BJ (cell line): ENCODE measurements at regions not wholly inside any gene's neighbourhood (a gene's known extent, or its start where the extent isn't known, plus 50 kb on each side); places are given as distances from the start of the nearest gene placed in this dataset.

Source experiments
- CTCF ChIA-PET: fragments of 350-600 bp; formaldehyde crosslinking; extraction: SDS; loops from one replicate; lab custom pipeline; 2021; ENCODE audit warnings: antibody characterized with exemption, inconsistent platforms; lab: Yijun Ruan, JAX
- POLR2A ChIA-PET: fragments of 300-600 bp; sonication (Branson Sonifier 250); formaldehyde crosslinking; extraction: SDS; loops from one replicate; lab custom pipeline; 2021; ENCODE audit warnings: antibody characterized with exemption; lab: Charles Lee
- DNase-seq: peaks from one replicate; pipeline ENCODE4 v3.0.0-alpha.2; 2011; ENCODE audit warnings: low read depth
- H3K27me3 ChIP-seq: 2 replicates; pipeline ENCODE4 v1.6.0; 2011; ENCODE audit warnings: low read length; ENCODE audit not compliant: control insufficient read depth, insufficient read depth
- H3K36me3 ChIP-seq: 2 replicates; pipeline ENCODE4 v1.5.1; 2011; ENCODE audit warnings: low read length; ENCODE audit not compliant: control insufficient read depth, insufficient read depth
- H3K4me3 ChIP-seq: 2 replicates; pipeline ENCODE4 v1.5.1; 2011; ENCODE audit warnings: low read depth, mild to moderate bottlenecking, control low read depth, low read length
- TF ChIP-seq, protein P1 (sequence below): IDR thresholded peaks from 2 replicates; pipeline ENCODE4 v1.5.1; 2011; ENCODE audit warnings: low read depth, mild to moderate bottlenecking, control low read depth, inconsistent platforms, low read length, moderate library complexity; ENCODE audit not compliant: insufficient read depth

- H3K4me3 ChIP-seq = no peak overlapping the region
- TF ChIP-seq, protein P1, sequence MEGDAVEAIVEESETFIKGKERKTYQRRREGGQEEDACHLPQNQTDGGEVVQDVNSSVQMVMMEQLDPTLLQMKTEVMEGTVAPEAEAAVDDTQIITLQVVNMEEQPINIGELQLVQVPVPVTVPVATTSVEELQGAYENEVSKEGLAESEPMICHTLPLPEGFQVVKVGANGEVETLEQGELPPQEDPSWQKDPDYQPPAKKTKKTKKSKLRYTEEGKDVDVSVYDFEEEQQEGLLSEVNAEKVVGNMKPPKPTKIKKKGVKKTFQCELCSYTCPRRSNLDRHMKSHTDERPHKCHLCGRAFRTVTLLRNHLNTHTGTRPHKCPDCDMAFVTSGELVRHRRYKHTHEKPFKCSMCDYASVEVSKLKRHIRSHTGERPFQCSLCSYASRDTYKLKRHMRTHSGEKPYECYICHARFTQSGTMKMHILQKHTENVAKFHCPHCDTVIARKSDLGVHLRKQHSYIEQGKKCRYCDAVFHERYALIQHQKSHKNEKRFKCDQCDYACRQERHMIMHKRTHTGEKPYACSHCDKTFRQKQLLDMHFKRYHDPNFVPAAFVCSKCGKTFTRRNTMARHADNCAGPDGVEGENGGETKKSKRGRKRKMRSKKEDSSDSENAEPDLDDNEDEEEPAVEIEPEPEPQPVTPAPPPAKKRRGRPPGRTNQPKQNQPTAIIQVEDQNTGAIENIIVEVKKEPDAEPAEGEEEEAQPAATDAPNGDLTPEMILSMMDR = no peak
- CTCF ChIA-PET = no interaction called here
These were observed 244.1 kb upstream of the PRR16 start for GRCh38 chr5:120219988-120220387.

DNA sequence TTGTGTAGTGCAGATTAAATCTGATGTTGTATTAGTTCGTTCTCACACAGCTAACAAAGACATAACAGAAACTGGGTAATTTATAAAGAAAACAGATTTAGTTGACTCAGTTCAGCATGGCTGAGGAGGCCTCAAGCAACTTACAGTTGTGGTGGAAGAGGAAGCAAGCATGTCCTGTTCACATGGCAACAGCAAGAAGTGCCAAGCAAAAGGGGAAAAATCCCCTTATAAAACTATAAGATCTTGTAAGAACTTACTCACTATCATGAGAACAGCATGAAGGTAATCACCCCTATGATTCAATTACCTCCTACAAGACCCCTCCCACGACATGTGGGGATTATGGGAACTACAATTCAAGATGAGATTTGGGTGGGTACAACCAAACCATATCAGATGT is 238.6 kb upstream of the PRR16 start:
- TF ChIP-seq, protein P1 = no peak
- CTCF ChIA-PET = no interaction called here
- Histone ChIP-seq H3K27me3 (no peaks in the 10 kb centered on the region), H3K36me3 (no peaks in the 10 kb centered on the region), H3K4me3 (no peak overlapping the region)
- POLR2A ChIA-PET = no interaction called here
- DNase-seq = no peak

More at GRCh38 chr5:120219988-120220387, 244.1 kb upstream of the PRR16 start:
- no peaks in the 10 kb centered on the region for H3K27me3 ChIP-seq
- no peak for DNase-seq
- POLR2A ChIA-PET = no interaction called here
- no peaks in the 10 kb centered on the region for H3K36me3 ChIP-seq

DNA sequence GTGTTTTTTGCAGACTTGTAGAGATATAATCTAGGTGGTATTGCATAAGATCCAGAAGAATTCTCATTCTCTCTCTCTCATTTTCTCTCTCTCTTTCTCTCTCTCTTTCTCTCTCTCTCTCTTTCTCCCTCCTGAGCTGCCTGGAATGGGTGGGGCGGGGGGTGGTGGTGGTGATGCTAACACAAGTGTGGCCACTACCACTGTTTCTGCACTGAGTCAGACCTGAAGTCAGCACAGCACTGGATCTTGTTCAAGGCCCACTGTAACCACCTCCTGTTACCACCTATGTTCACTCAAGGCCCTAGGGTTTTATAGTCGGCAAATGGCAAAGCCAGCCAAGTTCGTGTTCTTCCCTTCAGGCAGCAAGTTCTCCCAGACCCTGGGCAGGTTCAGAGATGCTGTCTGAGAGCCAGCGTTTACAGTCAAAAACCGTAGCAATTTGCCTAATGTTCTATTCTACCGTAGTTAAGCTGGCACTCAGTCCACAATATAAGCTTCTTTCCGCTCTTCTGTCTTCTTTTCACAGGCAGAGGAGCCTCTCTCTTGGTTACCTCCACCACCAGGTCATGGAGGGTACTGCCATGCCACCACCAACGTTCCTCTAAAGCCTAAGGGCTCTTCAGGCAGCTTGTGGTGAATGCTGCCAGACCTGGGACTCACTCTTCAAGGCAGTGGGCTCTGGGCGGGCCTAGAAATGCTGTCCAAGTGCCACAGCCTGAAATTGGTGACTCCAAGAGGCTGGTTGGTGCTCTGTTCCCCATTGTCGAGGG is 235.7 kb upstream of the PRR16 start:
- Histone ChIP-seq H3K36me3 (no peaks in the 10 kb centered on the region), H3K27me3 (no peaks in the 10 kb centered on the region), H3K4me3 (no peak overlapping the region)
- ChIA-PET CTCF (interaction anchor here (0.9 kb wide), 1 partner anchor 12 kb away, joined by 3 read pairs; no protein-coding TSS in a partner anchor), POLR2A (no interaction called here)
- DNase-seq = no peak
- TF ChIP-seq, protein P1 = no peak

DNA sequence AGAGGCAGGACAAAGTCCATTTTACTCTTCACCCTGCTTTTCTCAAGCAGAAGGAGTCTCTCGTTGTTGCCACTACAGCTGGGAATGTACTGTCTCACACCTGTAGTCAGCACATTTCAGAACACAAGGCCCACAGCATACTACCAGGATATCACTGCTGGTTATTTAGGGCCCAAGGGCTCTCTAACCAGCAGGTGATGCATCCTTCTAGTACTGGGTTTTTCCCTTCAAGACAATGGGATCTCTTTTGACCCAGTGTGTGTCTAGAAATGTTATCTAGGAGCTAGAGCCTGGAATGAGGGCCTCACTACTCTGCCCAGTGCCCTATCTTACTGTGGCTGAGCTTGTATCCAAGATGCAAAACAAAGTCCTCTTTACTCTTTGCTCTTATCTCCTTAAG is 235.1 kb upstream of the PRR16 start:
- POLR2A ChIA-PET = no interaction called here
- H3K27me3 ChIP-seq = no peaks in the 10 kb centered on the region
- no peaks in the 10 kb centered on the region for H3K36me3 ChIP-seq
- CTCF ChIA-PET = interaction anchor here (0.9 kb wide), 1 partner anchor 12 kb away, joined by 3 read pairs; no protein-coding TSS in a partner anchor
- no peak overlapping the region for H3K4me3 ChIP-seq
- DNase-seq = no peak
- TF ChIP-seq, protein P1 = no peak

GRCh38 chr5:120231563-120231962 is 232.5 kb upstream of the PRR16 start:
- no peak overlapping the region for H3K4me3 ChIP-seq
- no peaks in the 10 kb centered on the region for H3K27me3 ChIP-seq
- ChIA-PET POLR2A (no interaction called here), CTCF (no interaction called here)
- no peaks in the 10 kb centered on the region for H3K36me3 ChIP-seq
- TF ChIP-seq, protein P1 = no peak
- DNase-seq = no peak
